HEK293T (cell line): ENCODE measurements at regions not wholly inside any gene's neighbourhood (a gene's known extent, or its start where the extent isn't known, plus 50 kb on each side); places are given as distances from the start of the nearest gene placed in this dataset.

Source experiments
- CTCF ChIA-PET: fragments of 350-600 bp; formaldehyde crosslinking; extraction: SDS; loops from one replicate; lab custom pipeline; 2021; ENCODE audit warnings: antibody characterized with exemption, inconsistent platforms; lab: Yijun Ruan, JAX
- POLR2A ChIA-PET: fragments of 350-600 bp; formaldehyde crosslinking; extraction: SDS; loops from one replicate; lab custom pipeline; 2020; ENCODE audit warnings: antibody characterized with exemption, inconsistent platforms; lab: Yijun Ruan, JAX
- DNase-seq: peaks from one replicate; pipeline ENCODE4 v3.0.0; 2012; ENCODE audit warnings: mixed read lengths; ENCODE audit errors: extremely low spot score
- ARNT ChIP-seq: fragments of 450-650 bp; IDR thresholded peaks from 2 replicates; pipeline ENCODE4 v1.6.1; 2017; ENCODE audit warnings: mild to moderate bottlenecking
- BHLHE40 ChIP-seq: fragments of 450-650 bp; IDR thresholded peaks from 2 replicates; pipeline ENCODE4 v1.6.1; 2016; ENCODE audit warnings: mild to moderate bottlenecking, moderate library complexity, borderline replicate concordance
- CTBP1 ChIP-seq: fragments of 450-650 bp; IDR thresholded peaks from 2 replicates; pipeline ENCODE4 v1.6.1; 2016; ENCODE audit warnings: borderline replicate concordance
- ELF4 ChIP-seq: fragments of 450-650 bp; IDR thresholded peaks from 2 replicates; pipeline ENCODE4 v1.6.1; 2017; ENCODE audit warnings: antibody characterized with exemption
- FOXA1 ChIP-seq: fragments of 450-650 bp; IDR thresholded peaks from 2 replicates; pipeline ENCODE4 v1.6.1; 2016; ENCODE audit warnings: mild to moderate bottlenecking
- FOXK2 ChIP-seq: fragments of 450-650 bp; IDR thresholded peaks from 2 replicates; pipeline ENCODE4 v1.6.1; 2016; ENCODE audit warnings: mild to moderate bottlenecking
- FOXM1 ChIP-seq: fragments of 450-650 bp; IDR thresholded peaks from 2 replicates; pipeline ENCODE4 v1.6.1; 2017; ENCODE audit warnings: mild to moderate bottlenecking, borderline replicate concordance
- HDGF ChIP-seq: fragments of 450-650 bp; IDR thresholded peaks from 2 replicates; pipeline ENCODE4 v1.6.1; 2017; ENCODE audit warnings: antibody characterized with exemption, borderline replicate concordance
- L3MBTL2 ChIP-seq: fragments of 450-650 bp; conservative IDR thresholded peaks from 2 replicates; pipeline ENCODE4 v1.6.1; 2016; ENCODE audit warnings: mild to moderate bottlenecking
- LEF1 ChIP-seq: fragments of 450-650 bp; IDR thresholded peaks from 2 replicates; pipeline ENCODE4 v1.6.1; 2017; ENCODE audit warnings: mild to moderate bottlenecking, borderline replicate concordance
- NFRKB ChIP-seq: fragments of 450-650 bp; IDR thresholded peaks from 2 replicates; pipeline ENCODE4 v1.6.1; 2016; ENCODE audit warnings: mild to moderate bottlenecking, moderate library complexity
- PKNOX1 ChIP-seq: fragments of 450-650 bp; IDR thresholded peaks from 2 replicates; pipeline ENCODE4 v1.6.1; 2016
- SP1 ChIP-seq: fragments of 450-650 bp; IDR thresholded peaks from 2 replicates; pipeline ENCODE4 v1.6.1; 2017
- SUZ12 ChIP-seq: fragments of 450-650 bp; IDR thresholded peaks from 2 replicates; pipeline ENCODE4 v1.6.1; 2016; ENCODE audit warnings: mild to moderate bottlenecking
- TARDBP ChIP-seq: fragments of 450-650 bp; IDR thresholded peaks from 2 replicates; pipeline ENCODE4 v1.6.1; 2016
- ZNF384 ChIP-seq: fragments of 450-650 bp; IDR thresholded peaks from 2 replicates; pipeline ENCODE4 v1.6.1; 2016

DNA sequence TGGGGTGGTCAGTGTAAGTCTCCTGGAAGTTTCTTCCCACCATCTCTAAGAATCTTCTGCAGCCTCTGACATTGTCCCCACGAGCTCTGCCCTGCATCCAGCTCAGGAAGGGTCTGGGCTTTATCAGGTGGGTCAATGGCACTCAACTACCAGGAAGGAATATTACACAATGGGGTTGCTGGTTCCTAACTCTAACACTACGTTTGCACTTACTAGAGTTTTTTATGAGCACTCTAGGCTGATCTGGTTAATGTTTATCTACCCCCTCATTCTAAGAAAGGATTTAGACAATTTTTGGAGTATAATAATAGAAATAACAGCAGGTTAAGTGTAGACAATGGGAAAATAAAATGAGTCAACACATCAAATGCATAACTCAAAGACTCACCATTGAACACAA is 411.1 kb upstream of the RGMA start:
- ChIA-PET CTCF (no interaction called here), POLR2A (no interaction called here)
- DNase-seq, result no peak
- no peak for TF ChIP-seq HDGF
- TF ChIP-seq SUZ12, result no peak
- TF ChIP-seq TARDBP, result no peak
- TF ChIP-seq FOXA1, result no peak
- no peak for TF ChIP-seq L3MBTL2
- TF ChIP-seq FOXK2, result no peak
- TF ChIP-seq FOXM1, result no peak

GRCh38 chr15:93497291-93497690 is 408.3 kb upstream of the RGMA start:
- CTCF ChIA-PET, result no interaction called here
- POLR2A ChIA-PET, result no interaction called here
- TF ChIP-seq SP1 (no peak), ZNF384 (no peak), FOXM1 (no peak), LEF1 (no peak), FOXA1 (no peak), L3MBTL2 (no peak), NFRKB (no peak), BHLHE40 (no peak), TARDBP (no peak), FOXK2 (no peak), PKNOX1 (no peak), SUZ12 (no peak), ELF4 (no peak)
- no peak for DNase-seq

- ChIA-PET CTCF (no interaction called here), POLR2A (no interaction called here)
- DNase-seq, result no peak
- TF ChIP-seq FOXA1 (no peak), LEF1 (no peak)
These were observed 407.9 kb upstream of the RGMA start for GRCh38 chr15:93496888-93497287.

DNA sequence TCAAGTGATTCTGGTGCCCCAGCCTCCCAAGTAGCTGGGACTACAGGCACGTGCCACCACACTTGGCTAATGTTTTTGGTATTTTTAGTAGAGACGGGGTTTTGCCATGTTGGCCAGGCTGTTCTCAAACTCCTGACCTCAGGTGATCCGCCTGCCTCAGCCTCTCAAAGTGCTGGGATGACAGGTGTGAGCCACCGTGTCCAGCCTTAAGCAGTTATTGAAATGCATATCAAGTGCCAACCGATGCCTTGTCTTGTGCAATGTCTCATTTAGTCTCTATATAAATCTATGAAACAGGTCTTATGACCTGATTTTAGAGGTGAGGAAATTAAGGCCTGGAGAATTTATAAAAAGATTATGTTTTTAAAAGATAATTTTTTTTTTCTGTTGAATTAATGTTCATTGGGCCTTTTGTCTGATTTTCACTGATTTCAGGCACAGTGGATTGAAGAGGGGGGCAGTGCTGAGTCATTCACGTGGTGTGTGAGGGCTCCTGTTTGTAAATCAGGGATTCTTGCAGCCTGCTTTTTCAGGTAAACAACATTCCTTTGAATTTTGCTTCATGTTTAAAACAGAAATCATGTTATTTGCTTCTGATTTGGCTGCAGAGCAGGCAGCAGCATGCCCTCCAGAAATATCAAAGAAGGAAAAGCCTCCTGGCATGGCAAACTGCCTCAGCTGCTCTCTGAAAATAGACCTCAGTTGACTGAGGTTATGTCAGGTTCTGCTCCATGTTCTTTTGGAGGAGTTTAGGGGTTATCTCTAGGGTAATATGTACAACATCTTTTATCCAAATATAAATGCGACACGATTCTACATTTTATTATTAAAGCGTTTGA is 407.0 kb upstream of the RGMA start:
- CTCF ChIA-PET, result no interaction called here
- DNase-seq, result no peak
- POLR2A ChIA-PET, result no interaction called here
- TF ChIP-seq FOXM1 (no peak), FOXK2 (no peak), TARDBP (no peak), PKNOX1 (no peak), CTBP1 (no peak), ELF4 (no peak)

- DNase-seq, result no peak
- CTCF ChIA-PET, result no interaction called here
- POLR2A ChIA-PET, result no interaction called here
- TF ChIP-seq FOXA1, result no peak
- TF ChIP-seq NFRKB, result no peak
- TF ChIP-seq SP1, result no peak
- no peak for TF ChIP-seq LEF1
- TF ChIP-seq FOXM1, result no peak
- no peak for TF ChIP-seq ZNF384
- no peak for TF ChIP-seq TARDBP
- TF ChIP-seq HDGF, result no peak
- TF ChIP-seq ARNT, result no peak
- no peak for TF ChIP-seq PKNOX1
- TF ChIP-seq CTBP1, result no peak
- TF ChIP-seq ELF4, result no peak
These were observed 404.2 kb upstream of the RGMA start for GRCh38 chr15:93493172-93493571.

DNA sequence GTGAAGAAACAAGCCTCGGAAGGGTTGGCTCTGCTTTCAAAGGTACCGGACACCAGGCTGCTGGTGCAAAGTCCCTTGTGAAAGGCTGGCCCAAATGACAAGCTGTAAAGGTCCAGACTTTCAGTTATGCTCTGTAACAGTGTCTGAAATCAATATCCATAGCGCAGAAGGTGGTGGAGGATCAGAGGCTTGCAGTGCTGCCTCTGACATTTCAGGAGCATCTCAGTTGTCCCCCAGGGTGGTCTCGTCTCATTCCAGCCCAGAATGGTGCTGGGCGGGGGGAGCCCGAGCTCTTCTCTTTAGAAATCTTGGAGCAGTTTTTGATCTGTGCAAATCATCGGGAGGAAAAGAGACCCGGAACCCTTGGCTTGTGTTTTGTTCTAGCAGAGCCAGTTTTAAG is 402.3 kb upstream of the RGMA start:
- TF ChIP-seq L3MBTL2, result no peak
- TF ChIP-seq FOXK2, result no peak
- TF ChIP-seq SP1, result no peak
- TF ChIP-seq TARDBP, result no peak
- TF ChIP-seq BHLHE40, result no peak
- TF ChIP-seq SUZ12, result no peak
- TF ChIP-seq LEF1, result no peak
- no peak for TF ChIP-seq HDGF
- no peak for TF ChIP-seq FOXM1
- TF ChIP-seq NFRKB, result no peak
- TF ChIP-seq CTBP1, result no peak
- no peak for TF ChIP-seq PKNOX1
- no peak for DNase-seq
- POLR2A ChIA-PET, result no interaction called here
- CTCF ChIA-PET, result no interaction called here
